Smooth muscle cell of the brain vasculature (primary cell): ENCODE measurements at regions not wholly inside any gene's neighbourhood (a gene's known extent, or its start where the extent isn't known, plus 50 kb on each side); places are given as distances from the start of the nearest gene placed in this dataset.

Experiments
- DNase-seq: peaks from one replicate; pipeline ENCODE4 v3.0.0-alpha.2; 2012; ENCODE audit warnings: low read depth, low spot score

DNA sequence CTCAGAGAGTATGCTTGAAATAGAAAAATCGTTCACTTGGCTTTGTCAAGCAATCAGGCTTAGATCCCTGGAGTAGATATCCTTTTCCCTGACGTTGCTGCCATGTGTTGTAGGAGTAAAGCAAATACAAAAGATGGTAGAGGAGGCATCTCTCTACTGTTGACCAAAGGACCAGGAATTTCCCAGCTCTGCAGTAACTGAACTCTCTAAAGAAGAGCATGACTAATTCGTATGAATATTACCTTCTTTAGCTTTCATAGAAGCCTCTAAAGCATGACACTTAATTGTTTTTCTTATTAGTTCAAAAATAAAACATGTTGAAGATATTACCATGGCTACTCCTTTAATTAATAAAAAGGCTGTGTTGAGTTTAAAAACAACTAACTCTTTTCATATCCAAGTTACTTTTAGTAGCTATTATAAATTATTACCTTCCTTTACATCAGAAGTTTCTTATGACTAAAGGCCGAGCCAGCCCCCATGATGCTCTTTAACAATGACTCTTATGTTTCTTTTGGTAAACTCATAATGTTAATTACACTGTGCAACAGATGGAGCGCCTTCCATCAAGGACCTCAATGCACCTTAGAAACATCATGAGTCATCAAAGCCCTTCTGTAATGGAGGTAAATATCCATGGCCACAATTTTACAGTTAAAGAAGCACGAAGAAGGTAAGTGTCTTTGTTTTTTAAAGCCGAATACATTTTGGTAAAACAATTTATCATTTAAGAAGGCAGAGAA, 352.4 kb downstream of the KLF5 start:
- DNase-seq: no peak

DNA sequence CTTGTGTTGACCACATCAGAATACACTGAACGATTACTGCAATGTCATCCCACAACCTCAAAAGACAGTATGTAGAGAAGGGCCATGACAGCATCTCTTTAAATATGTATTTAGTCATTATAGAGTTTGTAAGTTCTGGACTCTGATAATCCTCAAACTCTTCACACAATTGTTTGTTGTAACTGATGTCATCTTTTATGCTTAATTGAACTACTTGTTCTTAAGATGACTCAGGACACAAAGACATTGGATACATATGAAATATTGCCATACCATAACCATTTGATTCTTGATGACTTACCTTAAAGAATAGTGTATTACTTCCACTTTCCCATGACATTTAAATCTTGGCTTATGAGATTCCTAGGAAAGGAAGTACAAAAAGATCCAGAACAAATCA, 347.6 kb downstream of the KLF5 start:
- no peak for DNase-seq

DNA sequence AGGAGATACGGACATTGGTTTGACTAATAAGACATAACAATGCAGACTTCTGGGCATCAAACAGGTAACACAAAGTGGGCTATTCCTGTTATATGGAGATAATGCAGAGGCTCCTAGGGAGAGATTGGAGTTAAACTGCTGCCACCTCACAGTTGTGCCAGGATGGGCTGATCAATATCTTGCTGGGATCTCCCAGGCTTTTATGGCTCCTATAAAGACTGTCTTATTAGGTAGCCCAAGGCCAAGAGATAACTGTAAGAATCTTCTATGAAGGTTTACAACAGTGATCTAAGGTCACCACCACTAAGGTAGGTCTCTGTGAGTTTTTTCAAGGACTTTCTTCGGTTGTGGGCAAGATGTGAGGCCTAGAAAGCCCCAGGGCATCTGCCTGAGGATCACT, 345.8 kb downstream of the KLF5 start:
- no peak for DNase-seq

DNA sequence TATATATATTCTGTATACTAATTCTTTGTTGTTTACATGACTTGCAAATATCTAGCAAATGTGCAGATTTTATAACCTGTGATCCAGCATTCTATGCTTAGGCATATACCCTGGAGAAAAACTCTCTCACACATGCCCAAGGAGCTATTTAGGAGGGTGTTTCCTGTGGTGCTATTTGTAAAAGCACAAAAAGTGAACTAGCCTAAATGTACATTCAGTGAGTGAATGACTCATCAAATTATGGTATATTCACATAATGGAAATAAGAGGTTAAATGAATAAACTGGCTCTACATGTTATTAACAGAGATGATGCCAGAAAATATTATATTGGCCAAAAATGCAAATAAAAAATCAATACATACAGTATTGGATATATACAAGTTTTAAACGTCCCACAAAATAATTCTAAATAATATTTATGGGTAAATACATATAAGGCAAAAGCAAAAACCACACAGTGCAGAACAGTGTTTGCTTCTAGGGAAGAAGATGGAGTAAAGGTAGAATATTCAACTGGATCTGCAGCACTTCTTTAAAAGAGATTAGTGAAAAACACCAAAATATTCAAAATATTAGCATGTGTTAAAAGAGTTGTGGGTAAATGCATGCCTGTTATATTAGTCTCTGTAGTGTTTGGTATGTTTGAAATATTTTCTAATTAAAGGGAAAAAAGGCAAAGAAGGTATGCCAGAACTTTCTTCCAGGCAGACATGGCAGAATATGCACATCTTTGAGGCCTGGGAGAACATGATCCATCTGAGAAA, 344.7 kb downstream of the KLF5 start:
- no peak for DNase-seq

DNA sequence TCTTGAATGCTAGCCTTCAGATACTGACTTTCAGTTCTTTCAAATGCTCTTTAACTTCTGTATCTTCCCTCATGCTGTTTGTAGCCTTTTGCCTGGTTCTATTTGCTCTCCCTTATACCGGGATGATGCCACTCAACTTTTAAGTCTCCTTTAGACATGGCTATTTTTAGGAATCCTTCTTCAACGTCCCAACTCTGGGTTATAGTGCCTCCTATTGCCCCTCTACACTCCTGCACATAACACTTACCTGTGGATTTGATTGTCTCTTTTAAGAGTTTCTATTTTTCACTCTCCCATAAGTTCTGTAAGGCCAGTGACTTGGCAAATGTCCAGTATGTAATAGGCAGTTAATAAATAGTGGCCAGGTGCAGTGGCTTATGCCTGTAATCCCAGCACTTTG, 343.0 kb downstream of the KLF5 start:
- DNase-seq: no peak

DNA sequence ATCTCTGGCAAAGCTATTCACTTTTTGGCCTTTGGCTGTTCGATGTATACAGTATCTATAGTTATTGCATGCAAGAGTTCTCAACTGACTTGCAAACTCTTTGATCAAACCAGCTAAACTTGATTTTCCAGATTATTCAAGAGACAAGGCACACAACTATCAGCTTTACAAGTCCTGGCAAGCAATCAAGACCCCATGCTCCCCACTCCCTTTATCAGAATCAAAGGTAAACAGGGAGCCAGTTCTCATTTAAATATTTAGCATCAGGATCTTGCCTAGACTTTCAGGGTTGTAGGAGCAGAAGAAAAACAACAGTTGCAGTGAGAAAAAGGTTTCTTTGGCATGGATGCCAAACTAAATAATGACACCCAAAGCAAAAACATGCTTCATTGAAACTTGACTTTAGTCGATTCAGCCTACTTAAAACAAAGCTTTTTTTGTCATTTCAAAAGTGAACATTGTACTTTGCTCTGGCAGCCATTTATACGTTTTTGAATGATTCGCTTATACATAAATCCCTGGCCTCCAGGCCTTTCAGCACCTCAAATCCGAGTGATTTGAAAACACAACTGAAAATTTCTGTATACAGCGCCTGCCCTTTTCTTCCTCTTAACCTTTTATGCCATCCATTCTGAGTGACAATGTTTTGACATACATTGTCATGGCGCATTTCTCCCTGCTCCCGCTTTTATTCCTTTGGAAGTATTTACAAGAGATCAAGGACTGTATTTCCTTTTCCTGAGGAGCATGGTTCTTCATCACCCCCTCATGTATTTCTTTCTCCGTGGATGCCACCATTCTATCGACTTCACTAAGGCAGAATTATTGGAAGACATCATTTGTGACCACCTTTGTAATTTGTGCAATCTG, 340.8 kb downstream of the KLF5 start:
- no peak for DNase-seq

DNA sequence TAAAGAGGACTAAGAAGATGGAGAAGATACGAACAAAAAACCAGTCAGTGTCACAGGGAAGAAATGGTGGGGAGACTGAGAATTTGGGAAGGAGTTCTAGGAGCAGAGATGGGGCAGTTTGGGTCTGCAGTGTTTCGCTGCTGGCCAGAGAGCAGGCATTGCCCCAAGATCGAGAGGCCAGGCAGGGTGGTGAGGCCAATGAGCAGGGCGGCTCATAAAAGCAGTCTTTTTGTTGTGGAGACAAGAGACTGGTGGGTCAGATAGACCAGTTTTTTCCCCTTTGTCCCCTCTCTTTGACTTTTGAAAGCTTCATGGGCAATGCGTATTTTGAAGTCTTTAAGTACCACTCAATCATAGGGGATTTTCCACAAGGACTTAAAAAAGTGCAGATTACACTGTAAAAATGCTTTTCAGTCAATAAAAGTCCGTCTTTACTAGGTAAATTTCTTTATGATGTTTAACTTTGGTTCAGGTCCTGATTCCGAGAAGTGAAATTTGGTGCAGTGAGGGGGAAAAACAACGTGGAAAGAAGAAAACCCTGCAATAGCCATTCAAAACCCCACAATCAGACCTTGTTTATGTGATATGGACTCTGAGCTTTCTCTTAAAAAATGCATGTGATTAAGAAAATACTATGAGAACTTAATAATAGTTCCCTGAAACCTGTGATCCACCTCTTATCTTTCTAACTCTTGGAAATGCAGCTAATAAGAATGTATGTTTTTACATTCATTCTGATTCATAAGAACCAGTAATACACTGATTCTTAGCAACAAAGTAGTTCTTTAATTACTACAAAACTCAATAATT, 338.9 kb downstream of the KLF5 start:
- DNase-seq: no peak

DNA sequence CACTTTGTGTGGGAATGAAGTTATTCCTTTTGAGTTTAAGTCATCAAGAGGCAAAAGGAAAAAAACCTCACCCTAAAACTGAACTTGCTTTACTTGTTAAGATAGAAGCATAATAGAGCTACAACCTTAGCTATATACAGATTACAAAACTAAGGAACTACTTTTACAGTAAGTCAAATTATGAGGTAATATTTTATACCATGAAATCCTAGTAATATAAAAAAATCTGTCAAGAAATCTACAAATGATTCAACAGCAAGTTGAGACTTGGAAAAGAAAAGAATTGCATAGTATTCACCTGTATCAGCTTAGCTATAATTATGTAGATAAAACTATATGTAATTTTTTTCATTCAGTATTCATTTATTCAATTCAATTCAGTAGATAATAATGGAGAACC, 335.3 kb downstream of the KLF5 start:
- no peak for DNase-seq

DNA sequence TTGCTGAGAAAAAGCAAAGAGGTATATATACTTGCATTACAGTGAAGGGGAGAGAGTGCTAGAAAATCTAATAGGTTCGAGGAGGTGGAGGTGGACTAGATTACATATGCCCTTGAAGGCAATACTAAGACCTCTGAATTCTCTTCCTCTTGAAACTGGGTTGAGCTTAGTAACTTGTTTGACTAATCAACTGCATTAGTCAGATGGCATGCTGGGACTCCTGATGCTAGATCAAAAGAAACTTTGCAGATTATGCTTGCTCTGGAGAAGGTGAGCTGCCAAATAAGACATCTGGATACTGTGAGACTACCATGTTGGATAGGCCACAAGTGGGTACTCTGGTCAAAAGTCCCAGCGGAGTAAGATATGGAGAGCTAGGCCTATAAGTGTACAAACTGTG, 331.3 kb downstream of the KLF5 start:
- no peak for DNase-seq

DNA sequence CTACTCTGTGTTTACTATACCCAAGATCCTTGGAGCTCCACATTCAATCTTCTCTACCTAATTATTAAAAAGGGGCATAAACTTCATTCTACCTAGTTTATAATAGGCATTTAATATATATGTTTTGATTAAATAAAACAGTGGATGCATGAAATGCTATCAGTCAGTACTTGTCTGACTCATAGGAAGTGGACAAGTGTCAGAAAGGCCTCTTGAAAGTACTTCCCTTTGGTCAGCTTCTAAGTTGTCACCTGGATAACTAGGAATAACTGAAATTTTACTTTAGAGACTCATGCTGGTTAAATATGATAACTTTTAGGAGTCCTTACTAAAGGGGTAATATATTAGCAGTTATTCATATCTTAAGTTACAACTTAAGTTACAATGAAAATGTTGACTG, 329.8 kb downstream of the KLF5 start:
- no peak for DNase-seq

DNA sequence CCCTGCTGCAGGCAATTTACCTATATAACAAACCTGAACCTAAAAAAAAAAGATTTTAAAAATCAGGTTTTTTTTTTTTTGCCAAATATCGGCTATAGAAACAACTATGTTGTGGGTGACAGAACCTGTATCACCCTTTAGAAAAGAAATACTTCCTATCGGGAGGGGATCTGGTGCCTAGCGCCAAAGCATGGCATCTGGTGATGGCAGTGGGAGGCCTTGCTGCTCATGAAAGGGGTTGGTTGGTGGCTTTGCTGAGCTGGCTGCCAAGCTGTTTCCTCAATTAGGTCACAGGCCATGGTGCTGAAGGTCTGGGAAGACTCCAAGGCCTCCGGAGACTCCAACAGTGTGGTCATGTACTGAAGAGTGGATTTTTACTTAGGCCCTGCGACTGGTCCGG, 328.5 kb downstream of the KLF5 start:
- no peak for DNase-seq

DNA sequence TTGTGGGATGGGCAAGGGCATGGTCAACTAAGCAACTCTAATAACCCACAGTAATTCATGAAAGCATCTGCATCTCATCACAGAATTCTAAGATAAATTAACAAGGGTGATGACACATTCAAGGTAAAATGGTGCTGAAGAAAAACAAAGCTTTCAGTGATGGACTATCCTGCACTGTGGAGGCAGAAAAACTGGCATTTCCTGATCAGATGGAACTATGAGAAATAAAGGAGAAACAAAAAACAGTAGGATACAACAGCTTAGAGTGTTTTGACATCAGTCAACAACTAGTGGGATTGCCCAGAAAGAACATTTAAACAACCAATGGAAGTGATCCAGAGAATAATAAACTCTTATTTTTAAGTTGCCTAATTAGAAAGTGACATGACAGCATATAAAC, 327.0 kb downstream of the KLF5 start:
- DNase-seq: no peak

DNA sequence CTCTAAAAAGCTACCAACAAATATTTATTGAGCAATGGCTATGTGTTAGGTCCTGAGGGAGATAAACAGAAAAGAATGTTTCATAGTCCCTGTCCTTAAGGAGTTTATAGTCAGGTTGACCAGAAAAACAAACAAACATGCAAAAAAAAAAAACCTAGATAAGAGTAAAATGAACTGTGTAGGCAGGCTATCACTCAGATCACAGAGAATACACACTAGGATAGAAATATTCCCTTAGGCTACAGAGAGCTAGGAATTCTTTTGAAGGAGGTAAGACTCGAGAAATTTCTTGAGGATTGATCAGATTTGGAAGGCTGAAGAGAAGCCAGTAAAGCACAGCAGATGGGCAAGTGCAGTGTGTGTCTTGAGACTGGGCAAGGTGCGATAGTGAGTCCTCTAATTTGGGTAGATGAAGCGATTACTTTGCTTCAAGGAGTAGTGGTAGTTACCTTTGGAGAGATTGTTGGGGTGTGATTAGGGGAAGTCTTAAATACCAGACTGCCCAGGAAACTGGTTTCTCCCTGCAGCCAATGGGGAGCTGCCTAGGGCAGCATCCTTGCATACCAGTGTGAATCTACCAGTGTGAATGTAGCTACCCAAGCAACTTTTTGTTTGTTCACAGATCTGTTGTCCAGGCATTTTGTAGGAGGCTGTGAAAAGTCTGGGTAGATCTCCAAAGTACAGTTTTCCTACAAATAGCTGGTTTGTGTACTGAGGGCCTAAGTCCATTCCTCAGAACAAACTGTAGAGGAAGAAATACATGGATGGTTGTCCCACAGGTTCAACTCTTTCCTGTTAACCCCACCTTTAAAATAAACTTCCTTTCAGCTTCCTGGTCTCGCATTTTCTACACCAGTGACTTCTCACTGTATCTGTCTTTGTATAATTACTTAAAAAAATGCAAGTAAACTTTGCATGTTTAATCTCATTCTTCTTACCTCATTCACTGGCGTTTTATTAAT, 314.1 kb downstream of the KLF5 start:
- DNase-seq: no peak

DNA sequence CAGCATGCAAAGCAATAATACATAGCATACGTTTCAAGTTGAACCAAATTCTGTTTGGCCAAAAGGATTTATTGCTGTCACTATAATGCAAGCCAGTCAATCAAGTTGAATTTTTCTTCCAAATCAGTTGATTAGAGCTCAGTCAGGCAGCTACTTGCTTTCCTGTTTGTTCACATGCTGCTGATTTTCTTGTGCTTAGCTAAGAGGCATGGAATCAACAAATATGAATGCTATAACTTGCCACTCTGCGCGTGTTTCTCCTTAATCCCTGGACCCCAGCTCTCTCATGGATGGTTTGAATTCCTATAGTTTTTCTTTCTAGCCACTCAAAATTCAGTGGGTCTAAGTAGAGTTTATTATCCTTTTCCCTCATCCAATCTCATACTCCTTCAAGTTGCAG, 311.3 kb downstream of the KLF5 start:
- no peak for DNase-seq

DNA sequence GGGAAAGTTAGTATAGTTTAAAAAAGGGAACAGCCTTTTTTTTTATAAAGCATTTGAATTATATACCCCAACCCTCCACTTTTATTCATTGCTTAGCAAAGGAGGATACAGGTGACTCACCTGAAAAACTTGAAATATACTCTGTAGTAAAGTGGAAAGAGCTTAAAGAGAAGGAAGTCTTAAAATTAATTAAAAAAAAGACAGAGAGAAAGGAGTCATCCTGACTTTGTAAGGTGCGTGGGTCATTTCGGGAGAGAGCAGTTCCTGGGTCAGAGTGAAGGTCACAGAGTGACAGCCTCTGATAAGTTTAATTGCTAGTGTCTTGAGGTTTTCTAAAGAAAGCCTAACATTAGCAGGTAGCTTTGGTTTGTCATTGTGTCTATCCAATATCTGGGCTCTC, 310.3 kb downstream of the KLF5 start:
- DNase-seq: no peak

DNA sequence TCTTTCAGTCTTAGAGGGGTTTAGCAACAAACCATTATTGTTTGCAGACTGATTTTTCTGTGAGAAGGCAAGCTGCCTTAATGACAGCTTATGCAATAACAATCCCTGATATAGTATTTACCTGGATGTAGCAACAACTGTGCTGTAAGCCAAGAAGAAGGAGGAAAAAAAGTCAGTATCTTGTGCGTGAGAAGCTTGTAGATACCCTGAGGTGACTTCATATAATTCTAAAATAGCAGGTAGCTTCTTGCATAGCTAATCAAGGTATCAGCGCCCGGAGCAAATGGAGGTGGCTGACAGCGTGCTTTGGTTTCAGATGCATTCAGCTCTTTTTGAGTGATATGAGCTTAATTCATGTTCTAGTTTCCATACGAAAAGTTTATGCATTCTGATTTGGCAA, 309.8 kb downstream of the KLF5 start:
- no peak for DNase-seq

DNA sequence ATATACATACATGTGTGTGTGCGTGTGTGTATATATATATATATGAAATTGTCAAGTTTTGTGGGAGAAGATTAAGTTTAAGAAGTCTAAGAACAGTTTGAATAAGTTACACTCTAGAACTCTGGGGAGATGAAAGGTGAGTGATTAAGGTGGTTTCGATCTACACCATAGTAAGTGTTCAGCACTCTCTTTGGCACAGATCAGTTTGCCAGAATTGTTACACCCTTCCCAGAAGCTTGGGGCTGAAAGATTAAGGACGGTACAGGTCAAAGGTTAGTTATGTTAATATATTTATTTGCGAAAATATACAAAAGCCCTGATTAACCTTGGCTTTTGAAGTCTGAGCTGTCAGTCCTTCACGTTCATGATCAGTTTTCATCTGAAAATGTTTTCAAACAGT, 309.1 kb downstream of the KLF5 start:
- DNase-seq: no peak

DNA sequence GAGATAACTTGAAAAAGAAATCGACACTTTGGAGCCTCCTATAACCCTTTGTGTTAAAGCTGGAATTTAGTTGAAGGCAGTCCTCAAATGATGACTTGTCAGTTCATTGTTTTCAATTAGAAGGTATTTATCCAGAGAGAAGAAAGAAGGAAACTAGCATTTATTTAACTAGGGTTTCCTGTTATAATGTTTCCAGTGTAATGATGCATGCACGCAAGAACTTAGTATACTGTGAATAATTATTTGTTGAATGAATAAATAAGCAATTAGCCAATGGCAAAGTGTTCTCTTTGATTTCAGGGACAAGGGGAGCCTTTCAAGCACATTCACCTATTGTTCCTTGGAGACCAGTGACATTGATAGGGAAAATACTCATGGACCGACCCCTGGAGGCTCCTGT, 307.4 kb downstream of the KLF5 start:
- no peak for DNase-seq

DNA sequence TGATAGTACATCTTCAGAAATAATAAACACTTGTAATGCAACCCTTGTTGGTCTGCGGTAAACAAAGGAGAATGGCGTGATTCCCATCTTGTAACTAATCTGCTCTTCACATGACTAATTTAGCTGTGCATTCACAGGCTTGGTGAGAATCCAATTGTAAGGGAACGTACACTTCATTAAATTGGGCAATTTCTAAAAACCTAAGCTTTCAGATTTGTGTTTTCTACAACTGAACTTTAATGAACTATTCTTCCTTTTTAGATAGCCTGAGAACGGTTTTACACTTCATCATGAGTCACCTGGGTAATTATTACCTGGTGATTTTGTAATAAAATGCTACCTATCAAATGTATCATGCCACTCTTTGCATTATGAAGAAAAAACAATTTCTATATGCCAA, 306.9 kb downstream of the KLF5 start:
- DNase-seq: no peak

DNA sequence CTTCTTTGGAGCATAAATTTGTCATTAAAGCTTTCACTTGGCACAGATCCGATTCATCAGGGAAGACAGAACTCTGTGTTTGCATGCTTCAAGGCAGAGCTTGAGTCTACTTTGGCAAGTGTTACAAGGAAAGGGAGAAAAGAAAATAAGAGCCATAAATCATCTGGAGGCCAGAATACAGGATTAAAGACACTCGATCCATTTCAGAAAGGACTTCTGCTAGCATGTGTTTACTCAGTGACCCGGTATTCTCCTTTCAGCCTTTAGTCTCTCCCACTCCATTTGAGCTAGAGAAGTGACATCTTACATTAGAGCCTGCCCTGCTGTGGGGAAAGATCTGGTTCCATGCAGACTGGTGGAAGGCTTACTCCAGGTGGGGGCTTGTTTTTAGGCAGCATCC, 306.4 kb downstream of the KLF5 start:
- DNase-seq: no peak

DNA sequence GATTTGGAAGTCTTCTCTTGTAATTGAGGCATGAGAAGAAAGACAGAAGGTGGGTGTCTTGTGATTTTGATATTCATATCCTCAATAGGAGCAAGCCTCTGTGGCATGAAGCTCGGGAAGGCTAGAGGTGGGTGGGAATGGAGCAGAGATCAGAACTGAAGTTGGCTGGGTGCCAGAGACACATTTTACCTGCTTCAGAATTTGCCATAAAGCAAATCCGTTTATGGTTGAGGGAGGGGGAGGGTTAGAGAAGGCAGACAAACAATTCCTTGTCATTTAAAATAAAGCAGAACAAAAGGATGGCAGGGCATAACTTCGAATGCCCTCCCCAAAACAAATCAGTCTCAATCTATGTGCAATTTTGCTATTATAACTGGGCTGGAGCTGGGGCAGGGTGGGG, 305.9 kb downstream of the KLF5 start:
- no peak for DNase-seq
